ENCODE measurements at regions not wholly inside any gene's neighbourhood (a gene's known extent, or its start where the extent isn't known, plus 50 kb on each side); places are given as distances from the start of the nearest gene placed in this dataset.
"Not testable (repeated sequence)": the region's sequence is repeated elsewhere in the genome, so short reads cannot be mapped to it uniquely, and the experiment has no call there.

DNA sequence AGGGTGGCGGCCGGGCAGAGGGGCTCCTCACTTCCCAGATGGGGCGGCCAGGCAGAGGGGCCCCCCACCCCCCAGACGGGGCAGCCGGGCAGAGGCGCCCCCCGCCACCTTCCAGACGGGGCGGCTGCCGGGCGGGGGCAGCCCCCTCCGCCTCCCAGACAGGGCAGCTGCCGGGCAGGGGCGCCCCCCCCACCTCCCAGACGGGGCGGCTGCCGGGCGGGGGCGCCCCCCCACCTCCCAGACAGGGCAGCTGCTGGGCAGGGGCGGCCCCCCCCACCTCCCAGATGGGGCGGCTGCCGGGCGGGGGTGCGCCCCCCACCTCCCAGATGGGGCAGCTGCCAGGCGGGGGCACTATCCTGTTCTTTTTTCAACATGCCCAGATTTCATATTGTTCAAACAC is 78.2 kb upstream of the DST start:
- Histone ChIP-seq H3K4me1 (ENCODE audit: insufficient read depth, low read length, poor library complexity, severe bottlenecking) (peaks cover 24% of the 10 kb centered on the region), H3K9ac (ENCODE audit: low read depth, low read length, poor library complexity, severe bottlenecking) (no peak overlapping the region), H3K79me2 (ENCODE audit: insufficient read depth, low read length) (no peaks in the 10 kb centered on the region; the same call in 1 of the 2 replicates), H3K9me3 (ENCODE audit: insufficient read depth, low read depth, low read length) (no peaks in the 10 kb centered on the region; the same call in 1 of the 2 replicates), H2AFZ (ENCODE audit: low read length) (no peak overlapping the region), H3K9me2 (replicated peaks; ENCODE audit: low read depth, low read length) (no peaks in the 10 kb centered on the region), H3K4me2 (ENCODE audit: low read depth, low read length, poor library complexity, severe bottlenecking) (no peak overlapping the region), H3F3A (ENCODE audit: low read depth) (peaks cover 3% of the 10 kb centered on the region; the same call in 1 of the 2 replicates), H3K36me3 (ENCODE audit: insufficient read depth, low read length) (no peaks in the 10 kb centered on the region; the same call in 1 of the 2 replicates), H3K27me3 (ENCODE audit: insufficient read depth, low read length, poor library complexity, severe bottlenecking) (no peaks in the 10 kb centered on the region), H4K20me1 (ENCODE audit: insufficient read depth, low read length, poor library complexity, severe bottlenecking) (peaks cover 7% of the 10 kb centered on the region), H3K4me3 (ENCODE audit: low read length, poor library complexity, severe bottlenecking) (no peak overlapping the region)
- TF ChIP-seq, protein P1, sequence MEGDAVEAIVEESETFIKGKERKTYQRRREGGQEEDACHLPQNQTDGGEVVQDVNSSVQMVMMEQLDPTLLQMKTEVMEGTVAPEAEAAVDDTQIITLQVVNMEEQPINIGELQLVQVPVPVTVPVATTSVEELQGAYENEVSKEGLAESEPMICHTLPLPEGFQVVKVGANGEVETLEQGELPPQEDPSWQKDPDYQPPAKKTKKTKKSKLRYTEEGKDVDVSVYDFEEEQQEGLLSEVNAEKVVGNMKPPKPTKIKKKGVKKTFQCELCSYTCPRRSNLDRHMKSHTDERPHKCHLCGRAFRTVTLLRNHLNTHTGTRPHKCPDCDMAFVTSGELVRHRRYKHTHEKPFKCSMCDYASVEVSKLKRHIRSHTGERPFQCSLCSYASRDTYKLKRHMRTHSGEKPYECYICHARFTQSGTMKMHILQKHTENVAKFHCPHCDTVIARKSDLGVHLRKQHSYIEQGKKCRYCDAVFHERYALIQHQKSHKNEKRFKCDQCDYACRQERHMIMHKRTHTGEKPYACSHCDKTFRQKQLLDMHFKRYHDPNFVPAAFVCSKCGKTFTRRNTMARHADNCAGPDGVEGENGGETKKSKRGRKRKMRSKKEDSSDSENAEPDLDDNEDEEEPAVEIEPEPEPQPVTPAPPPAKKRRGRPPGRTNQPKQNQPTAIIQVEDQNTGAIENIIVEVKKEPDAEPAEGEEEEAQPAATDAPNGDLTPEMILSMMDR (conservative IDR thresholded peaks at IDR 0.05; ENCODE audit: low read length): no peak
- TF ChIP-seq EZH2phosphoT487 (IDR thresholded peaks at IDR 0.05; ENCODE audit: borderline replicate concordance): no peak

DNA sequence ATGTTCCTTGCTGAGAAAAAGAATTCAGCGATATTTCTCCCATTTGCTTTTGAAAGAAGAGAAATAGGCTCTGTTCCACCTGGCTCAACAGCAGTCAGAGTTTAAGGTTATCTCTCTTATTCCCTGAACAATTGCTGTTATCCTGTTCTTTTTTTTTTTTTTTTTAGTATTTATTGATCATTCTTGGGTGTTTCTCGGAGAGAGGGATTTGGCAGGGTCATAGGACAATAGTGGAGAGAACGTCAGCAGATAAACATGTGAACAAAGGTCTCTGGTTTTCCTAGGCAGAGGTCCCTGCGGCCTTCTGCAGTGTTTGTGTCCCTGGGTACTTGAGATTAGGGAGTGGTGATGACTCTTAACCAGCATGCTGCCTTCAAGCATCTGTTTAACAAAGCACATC is 77.5 kb upstream of the DST start:
- H3K79me2 ChIP-seq (ENCODE audit: insufficient read depth, low read length); H3F3A ChIP-seq (ENCODE audit: low read depth): not testable (repeated sequence)
- peaks cover 31% of the 10 kb centered on the region for H3K4me1 ChIP-seq (ENCODE audit: insufficient read depth, low read length, poor library complexity, severe bottlenecking)

DNA sequence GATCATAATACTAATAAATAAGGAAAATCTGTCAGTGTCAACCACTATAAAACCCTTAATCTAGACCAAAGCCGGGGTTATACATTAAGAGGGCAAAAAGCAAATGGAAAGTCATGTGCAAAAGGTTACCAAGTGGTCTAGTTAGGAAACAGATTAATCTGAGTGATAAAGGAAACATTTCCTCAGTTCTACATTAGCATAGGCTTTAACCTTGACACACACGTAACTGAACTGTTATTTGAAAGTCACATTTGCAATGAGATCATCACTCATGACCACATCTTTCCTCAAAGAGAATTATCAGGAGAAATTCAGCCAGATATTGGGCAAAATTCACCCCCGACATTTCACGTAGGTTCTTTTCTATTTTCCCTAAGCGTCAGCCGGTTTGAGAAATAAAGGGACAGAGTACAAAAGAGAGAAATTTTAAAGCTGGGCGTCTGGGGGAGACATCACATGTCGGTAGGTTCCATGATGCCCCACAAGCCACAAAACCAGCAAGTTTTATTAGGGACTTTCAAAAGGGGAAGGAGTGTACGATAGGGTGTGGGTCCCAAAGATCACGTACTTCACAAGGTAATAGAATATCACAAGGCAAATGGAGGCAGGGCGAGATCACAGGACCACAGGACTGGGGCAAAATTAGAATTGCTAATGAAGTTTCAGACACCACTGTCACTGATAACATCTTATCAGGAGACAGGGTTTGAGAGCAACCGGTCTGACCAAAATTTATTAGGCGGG is 76.8 kb upstream of the DST start:
- not testable (repeated sequence) for H3K79me2 ChIP-seq (ENCODE audit: insufficient read depth, low read length); H2AFZ ChIP-seq (ENCODE audit: low read length)

More for the DNA sequence above, 77.5 kb upstream of the DST start:
- not testable (repeated sequence) for H2AFZ ChIP-seq (ENCODE audit: low read length); H4K20me1 ChIP-seq (ENCODE audit: insufficient read depth, low read length, poor library complexity, severe bottlenecking); H3K4me2 ChIP-seq (ENCODE audit: low read depth, low read length, poor library complexity, severe bottlenecking); H3K36me3 ChIP-seq (ENCODE audit: insufficient read depth, low read length); H3K27me3 ChIP-seq (ENCODE audit: insufficient read depth, low read length, poor library complexity, severe bottlenecking); H3K9me2 ChIP-seq (replicated peaks; ENCODE audit: low read depth, low read length); H3K4me3 ChIP-seq (ENCODE audit: low read length, poor library complexity, severe bottlenecking); H3K9ac ChIP-seq (ENCODE audit: low read depth, low read length, poor library complexity, severe bottlenecking); H3K9me3 ChIP-seq (ENCODE audit: insufficient read depth, low read depth, low read length)

DNA sequence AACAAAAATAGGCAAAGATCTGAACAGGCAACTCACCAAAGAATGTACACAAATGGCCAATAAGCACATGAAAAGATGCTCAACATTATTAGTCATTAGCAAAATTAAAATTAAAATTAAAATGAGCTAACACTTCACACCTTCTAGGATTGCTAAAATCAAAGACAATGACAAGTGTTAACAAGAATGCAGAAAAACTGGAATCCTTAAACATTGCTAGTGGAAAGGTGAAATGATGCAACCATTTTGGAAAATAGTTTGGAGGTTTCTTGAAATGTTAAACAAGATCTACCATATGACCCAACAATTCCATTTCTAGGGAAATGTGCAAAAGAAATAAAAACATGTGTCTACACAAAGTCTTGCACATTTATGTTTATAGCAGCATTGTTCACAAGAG is 75.5 kb upstream of the DST start:
- Histone ChIP-seq H4K20me1 (ENCODE audit: insufficient read depth, low read length, poor library complexity, severe bottlenecking) (peaks cover 7% of the 10 kb centered on the region), H3K9ac (ENCODE audit: low read depth, low read length, poor library complexity, severe bottlenecking) (no peak overlapping the region), H2AFZ (ENCODE audit: low read length) (no peak overlapping the region), H3K79me2 (ENCODE audit: insufficient read depth, low read length) (no peaks in the 10 kb centered on the region; the same call in 1 of the 2 replicates), H3K9me2 (replicated peaks; ENCODE audit: low read depth, low read length) (no peaks in the 10 kb centered on the region), H3K4me3 (ENCODE audit: low read length, poor library complexity, severe bottlenecking) (no peak overlapping the region), H3K27me3 (ENCODE audit: insufficient read depth, low read length, poor library complexity, severe bottlenecking) (no peaks in the 10 kb centered on the region), H3K36me3 (ENCODE audit: insufficient read depth, low read length) (no peaks in the 10 kb centered on the region; the same call in 1 of the 2 replicates), H3K4me1 (ENCODE audit: insufficient read depth, low read length, poor library complexity, severe bottlenecking) (peaks cover 30% of the 10 kb centered on the region), H3F3A (ENCODE audit: low read depth) (peaks cover 3% of the 10 kb centered on the region; the same call in 1 of the 2 replicates), H3K9me3 (ENCODE audit: insufficient read depth, low read depth, low read length) (no peaks in the 10 kb centered on the region; the same call in 1 of the 2 replicates), H3K4me2 (ENCODE audit: low read depth, low read length, poor library complexity, severe bottlenecking) (no peak overlapping the region)
- TF ChIP-seq, protein P1 (conservative IDR thresholded peaks at IDR 0.05; ENCODE audit: low read length): no peak
- TF ChIP-seq EZH2phosphoT487 (IDR thresholded peaks at IDR 0.05; ENCODE audit: borderline replicate concordance): no peak

More for the DNA sequence above, 76.8 kb upstream of the DST start:
- not testable (repeated sequence) for H3K9me3 ChIP-seq (ENCODE audit: insufficient read depth, low read depth, low read length); H3K9me2 ChIP-seq (replicated peaks; ENCODE audit: low read depth, low read length); H4K20me1 ChIP-seq (ENCODE audit: insufficient read depth, low read length, poor library complexity, severe bottlenecking); H3F3A ChIP-seq (ENCODE audit: low read depth); H3K9ac ChIP-seq (ENCODE audit: low read depth, low read length, poor library complexity, severe bottlenecking); H3K27me3 ChIP-seq (ENCODE audit: insufficient read depth, low read length, poor library complexity, severe bottlenecking); H3K36me3 ChIP-seq (ENCODE audit: insufficient read depth, low read length)
- peaks cover 29% of the 10 kb centered on the region for H3K4me1 ChIP-seq (ENCODE audit: insufficient read depth, low read length, poor library complexity, severe bottlenecking)
- peak overlapping the region; percentile 47 for H3K4me3 ChIP-seq (ENCODE audit: low read length, poor library complexity, severe bottlenecking)
- H3K4me2 ChIP-seq (ENCODE audit: low read depth, low read length, poor library complexity, severe bottlenecking): peak overlapping the region; percentile 53
